ENCODE measurements at regions not wholly inside any gene's neighbourhood (a gene's known extent, or its start where the extent isn't known, plus 50 kb on each side); places are given as distances from the start of the nearest gene placed in this dataset.

GRCh38 chr3:159724627-159725026, 264.0 kb upstream of the IL12A start (continued):
- TF ChIP-seq EP300 (IDR thresholded peaks at IDR 0.05; ENCODE audit: borderline replicate concordance in 1 of 2, low read depth in 1 of 2, low read length in 1 of 2) (peak in 1 of 2 experiments; percentile 56; a peak in 1 of 4 replicates), JUND (IDR thresholded peaks at IDR 0.05) (peak; percentile 68), ELF1 (IDR thresholded peaks at IDR 0.05) (no peak), ZBTB33 (IDR thresholded peaks at IDR 0.05; ENCODE audit: borderline replicate concordance, low read depth) (no peak), RFX5 (IDR thresholded peaks at IDR 0.05; ENCODE audit: low read length) (no peak), GATA2 (CRISPR knock-in tag; IDR thresholded peaks at IDR 0.05) (no peak)

- peaks cover 2% of the 10 kb centered on the region for H3F3A ChIP-seq (replicated peaks; ENCODE audit: insufficient read depth)
- POLR2A ChIA-PET = no interaction called here
- no peaks in the 10 kb centered on the region for H3K9me3 ChIP-seq
- H3K27ac ChIP-seq (ENCODE audit: low read depth in 2 of 2, low read length in 1 of 2) = no peak overlapping the region
- 0 out of 2 replicates have a peak overlapping the region, but pooled peaks have one; percentile 17 for H3K4me2 ChIP-seq
- no peak for TF ChIP-seq IRF3 (IDR thresholded peaks at IDR 0.05; ENCODE audit: low read depth, low read length)
- no peak for TF ChIP-seq RXRA (IDR thresholded peaks at IDR 0.05; ENCODE audit: borderline replicate concordance, low read depth)
- TF ChIP-seq ELF1 (IDR thresholded peaks at IDR 0.05) = no peak
- no peak for TF ChIP-seq SMC3 (IDR thresholded peaks at IDR 0.05; ENCODE audit: low read depth, low read length)
- TF ChIP-seq FOXM1 (IDR thresholded peaks at IDR 0.05; ENCODE audit: low read depth) = no peak
- TF ChIP-seq POLR2AphosphoS5 (IDR thresholded peaks at IDR 0.05; ENCODE audit: low read depth, low read length) = no peak
- TF ChIP-seq JUND (IDR thresholded peaks at IDR 0.05) = 0 out of 2 replicates have a peak, but pooled peaks have one; percentile 11
- no peak for TF ChIP-seq PBX3 (IDR thresholded peaks at IDR 0.05)
- no peak for TF ChIP-seq GABPA (IDR thresholded peaks at IDR 0.05; ENCODE audit: low read depth)
- 0 out of 2 replicates have a peak, but pooled peaks have one; percentile 5 for TF ChIP-seq NFIC (IDR thresholded peaks at IDR 0.05; ENCODE audit: borderline replicate concordance)
- TF ChIP-seq YY1 (IDR thresholded peaks at IDR 0.05; ENCODE audit: low read depth) = no peak
- TF ChIP-seq TEAD4 (IDR thresholded peaks at IDR 0.05; ENCODE audit: borderline replicate concordance, insufficient read depth) = no peak
- no peak for TF ChIP-seq TAF1 (IDR thresholded peaks at IDR 0.05; ENCODE audit: borderline replicate concordance, low read depth, low read length)
- peak; percentile 26; the same call in 1 of the 2 replicates for TF ChIP-seq TCF12 (IDR thresholded peaks at IDR 0.05)
- H3K36me3 ChIP-seq (replicated peaks in 1 of 2; ENCODE audit: control insufficient read depth in 1 of 2, insufficient read depth in 2 of 2, low read length in 1 of 2) = no peaks in the 10 kb centered on the region
- no peaks in the 10 kb centered on the region for H3K27me3 ChIP-seq (ENCODE audit: insufficient read depth)
- H3K4me3 ChIP-seq (ENCODE audit: low read depth in 2 of 2, low read length in 1 of 2) = no peak overlapping the region
- 63% methylated on average over 7 of the region's 7 CpGs for WGBS (ENCODE audit: low lambda C conversion rate)
- H3K4me1 ChIP-seq (ENCODE audit: control insufficient read depth in 1 of 2, insufficient read depth in 2 of 2, low read depth in 1 of 2, low read length in 1 of 2) = peaks cover 0 to 8% of the 10 kb centered on the region in 2 experiments; a peak in 2 of 4 replicates
- H3K9ac ChIP-seq = no peak overlapping the region
- no peaks in the 10 kb centered on the region for H3K9me2 ChIP-seq
- no peaks in the 10 kb centered on the region for H4K20me1 ChIP-seq (ENCODE audit: insufficient read depth)
- CTCF ChIA-PET = interaction anchor here (1.6 kb wide), 1 partner anchor 79 kb away, joined by 6 read pairs; no protein-coding TSS in a partner anchor
- no peaks in the 10 kb centered on the region for H3K79me2 ChIP-seq (ENCODE audit: insufficient read depth)
- peak overlapping the region; percentile 71; the same call in 1 of the 2 replicates for H2AFZ ChIP-seq (ENCODE audit: low read depth)
- DNase-seq = no peak
These were observed 262.2 kb upstream of the IL12A start for GRCh38 chr3:159726231-159726964.
